Pancreas (tissue), 10 donors: ENCODE measurements at regions not wholly inside any gene's neighbourhood (a gene's known extent, or its start where the extent isn't known, plus 50 kb on each side); places are given as distances from the start of the nearest gene placed in this dataset.

Source experiments
- ATAC-seq, 4 donors: fragments of 200-7000 bp; cut with Tn5 transposase; one replicate each; pipeline versions ENCODE4 v1.8.0 to v1.9.1; 2020; ENCODE audit warnings: mild to moderate bottlenecking in 4 of 4, moderate library complexity in 4 of 4
- DNase-seq, 6 donors: peaks; one replicate each; pipeline ENCODE4 v3.0.0-alpha.2; 2020
- FAIRE-seq: peaks from 2 replicates; lab custom pipeline; 2012; peaks lifted over from hg19 to GRCh38; lab: Jason Lieb, UNC
- H3K27ac ChIP-seq, 4 donors: fragments of 200-600 bp; sonication (generic); 1 replicate in 3 of 4; 2 replicates in 1 of 4; pipeline versions ENCODE4 v1.5.0 to v1.8.0; 2020
- H3K27me3 ChIP-seq, 4 donors: fragments of 200-600 bp; one replicate each; pipeline ENCODE4 v1.8.0; 2021
- H3K36me3 ChIP-seq, 3 donors: fragments of 200-600 bp; sonication (generic) in 1 of 3; one replicate each; pipeline versions ENCODE4 v1.5.0 to v1.8.0; 2020 to 2021
- H3K4me1 ChIP-seq, 3 donors: fragments of 200-600 bp; one replicate each; pipeline ENCODE4 v1.8.0; 2021
- H3K4me3 ChIP-seq, 4 donors: fragments of 200-600 bp; sonication (generic) in 2 of 4; one replicate each; pipeline versions ENCODE4 v1.5.0 to v1.8.0; 2020 to 2021
- H3K9me3 ChIP-seq, 4 donors: fragments of 200-600 bp; one replicate each; pipeline ENCODE4 v1.8.0; 2021
- WGBS, 2 donors: extraction: QIAGEN DNeasy Blood & Tissue Kit; methylation state at CpG; one replicate each; pipeline ENCODE4 v1.1.7; 2013; 5-methylcytosine and 5-hydroxymethylcytosine counted together
- intact Hi-C, 3 donors: fragments of 100-400 bp; cut with DNase I; formaldehyde crosslinking; loops; one replicate each; pipeline versions ENCODE4 v1.11.1 to v1.14.2; 2022
- TF ChIP-seq, protein P1 (sequence below), 4 donors: fragments of 200-600 bp; sonication (generic) in 3 of 4; IDR thresholded peaks; one replicate each; pipeline versions ENCODE4 v1.5.0 to v1.8.0; 2021; ENCODE audit warnings: antibody characterized with exemption in 4 of 4
- donor health status: healthy with polysubstance abuse.
- donor health status: DM: no; HTN: no; CAD: no; lungs with moderate emphysema.
- donor health status: DM: no; HTN: no; CAD: no.
- donor health status: control.
- donor health status: control.
- donor health status: Bipolar disorder and iron deficiency.
- donor health status: DM: yes; HTN: yes; CAD: no.
- donor health status: DM: no; HTN: no; CAD: no.
- donor health status: DM: no; HTN: no; CAD: no.
- donor health status: DM: yes; HTN: yes; CAD: no.

DNA sequence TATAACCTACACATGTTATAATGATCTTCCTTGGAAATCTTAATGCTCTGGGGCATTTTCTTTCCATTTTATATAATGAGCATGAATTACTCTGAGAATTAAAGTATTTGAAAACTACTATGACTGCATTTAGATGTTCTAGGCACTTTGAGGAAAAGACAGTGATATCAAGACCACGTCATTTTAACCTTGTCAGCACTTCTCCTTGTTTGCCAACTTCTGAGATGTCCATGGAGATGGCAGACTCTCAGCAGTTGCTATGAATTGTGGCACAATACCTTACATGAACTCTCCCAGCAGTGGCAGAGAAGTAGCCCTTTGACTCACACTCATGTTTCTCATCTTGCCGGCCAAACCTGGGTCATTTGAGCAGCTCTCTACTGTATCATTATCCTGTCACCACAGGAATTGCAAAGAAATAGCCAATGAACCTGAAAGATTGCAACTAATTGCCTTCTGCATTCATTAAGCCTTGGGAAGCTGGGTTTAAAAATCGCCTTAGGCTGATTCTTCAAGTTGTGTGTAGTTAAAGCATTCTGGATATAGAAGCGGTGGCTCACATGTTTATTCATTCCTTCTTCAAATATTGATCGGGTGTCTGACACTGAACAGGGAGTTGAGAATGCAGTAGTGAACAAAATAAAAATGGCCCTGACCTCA is 272.2 kb upstream of the CFAP20DC start:
- Histone ChIP-seq H3K4me3 (no peak overlapping the region), H3K27ac (no peak overlapping the region), H3K27me3 (no peaks in the 10 kb centered on the region), H3K9me3 (no peaks in the 10 kb centered on the region), H3K36me3 (no peaks in the 10 kb centered on the region), H3K4me1 (peaks cover 0 to 5% (median 0%) of the 10 kb centered on the region in 3 donors)
- TF ChIP-seq, protein P1, sequence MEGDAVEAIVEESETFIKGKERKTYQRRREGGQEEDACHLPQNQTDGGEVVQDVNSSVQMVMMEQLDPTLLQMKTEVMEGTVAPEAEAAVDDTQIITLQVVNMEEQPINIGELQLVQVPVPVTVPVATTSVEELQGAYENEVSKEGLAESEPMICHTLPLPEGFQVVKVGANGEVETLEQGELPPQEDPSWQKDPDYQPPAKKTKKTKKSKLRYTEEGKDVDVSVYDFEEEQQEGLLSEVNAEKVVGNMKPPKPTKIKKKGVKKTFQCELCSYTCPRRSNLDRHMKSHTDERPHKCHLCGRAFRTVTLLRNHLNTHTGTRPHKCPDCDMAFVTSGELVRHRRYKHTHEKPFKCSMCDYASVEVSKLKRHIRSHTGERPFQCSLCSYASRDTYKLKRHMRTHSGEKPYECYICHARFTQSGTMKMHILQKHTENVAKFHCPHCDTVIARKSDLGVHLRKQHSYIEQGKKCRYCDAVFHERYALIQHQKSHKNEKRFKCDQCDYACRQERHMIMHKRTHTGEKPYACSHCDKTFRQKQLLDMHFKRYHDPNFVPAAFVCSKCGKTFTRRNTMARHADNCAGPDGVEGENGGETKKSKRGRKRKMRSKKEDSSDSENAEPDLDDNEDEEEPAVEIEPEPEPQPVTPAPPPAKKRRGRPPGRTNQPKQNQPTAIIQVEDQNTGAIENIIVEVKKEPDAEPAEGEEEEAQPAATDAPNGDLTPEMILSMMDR (IDR thresholded peaks at IDR 0.05): no peak
- 83 to 88% methylated on average over 5 of the region's 5 CpGs for WGBS, 2 donors
- FAIRE-seq: no peak
- ATAC-seq: peak in 2 of 4 donors; percentile 23 to 30
- no peak for DNase-seq
- intact Hi-C loops: no loop called here

GRCh38 chr3:59320080-59320479 is 270.3 kb upstream of the CFAP20DC start:
- H3K27me3 ChIP-seq: no peaks in the 10 kb centered on the region
- peaks cover 0 to 5% (median 0%) of the 10 kb centered on the region in 3 donors for H3K4me1 ChIP-seq
- FAIRE-seq (no peak), ATAC-seq (peak in 3 of 4 donors; percentile 42 to 59 (median 57)), DNase-seq (no peak)
- H3K27ac ChIP-seq: no peak overlapping the region
- no peaks in the 10 kb centered on the region for H3K36me3 ChIP-seq
- no peak overlapping the region for H3K4me3 ChIP-seq
- TF ChIP-seq, protein P1 (IDR thresholded peaks at IDR 0.05): no peak
- no peaks in the 10 kb centered on the region for H3K9me3 ChIP-seq
- 60 to 61% methylated on average over 4 of the region's 4 CpGs for WGBS, 2 donors
- intact Hi-C loops: no loop called here

- TF ChIP-seq, protein P1 (IDR thresholded peaks at IDR 0.05): no peak
- no peaks in the 10 kb centered on the region for H3K9me3 ChIP-seq
- H3K4me3 ChIP-seq: no peak overlapping the region
- intact Hi-C loops: no loop called here
- no peak for FAIRE-seq
- whole genome bisulfite sequencing, 2 donors: 34 to 37% methylated on average over 4 of the region's 4 CpGs
- ATAC-seq: no peak
- no peaks in the 10 kb centered on the region for H3K36me3 ChIP-seq
- H3K4me1 ChIP-seq: peaks cover 0 to 5% (median 0%) of the 10 kb centered on the region in 3 donors
- H3K27me3 ChIP-seq: no peaks in the 10 kb centered on the region
- no peak for DNase-seq
- no peak overlapping the region for H3K27ac ChIP-seq
Measured at GRCh38 chr3:59319442-59319841, 269.6 kb upstream of the CFAP20DC start.

- ATAC-seq (no peak), DNase-seq (no peak), FAIRE-seq (no peak)
- H3K4me3 ChIP-seq: no peak overlapping the region
- intact Hi-C loops: no loop called here
- WGBS, 2 donors: 21 to 24% methylated on average over 1 of the region's 1 CpG
- H3K36me3 ChIP-seq: no peaks in the 10 kb centered on the region
- TF ChIP-seq, protein P1 (IDR thresholded peaks at IDR 0.05): no peak
- no peak overlapping the region for H3K27ac ChIP-seq
- no peaks in the 10 kb centered on the region for H3K27me3 ChIP-seq
- no peaks in the 10 kb centered on the region for H3K9me3 ChIP-seq
- H3K4me1 ChIP-seq: peaks cover 0 to 5% (median 0%) of the 10 kb centered on the region in 3 donors
Measured at GRCh38 chr3:59318881-59319280, 269.1 kb upstream of the CFAP20DC start.

DNA sequence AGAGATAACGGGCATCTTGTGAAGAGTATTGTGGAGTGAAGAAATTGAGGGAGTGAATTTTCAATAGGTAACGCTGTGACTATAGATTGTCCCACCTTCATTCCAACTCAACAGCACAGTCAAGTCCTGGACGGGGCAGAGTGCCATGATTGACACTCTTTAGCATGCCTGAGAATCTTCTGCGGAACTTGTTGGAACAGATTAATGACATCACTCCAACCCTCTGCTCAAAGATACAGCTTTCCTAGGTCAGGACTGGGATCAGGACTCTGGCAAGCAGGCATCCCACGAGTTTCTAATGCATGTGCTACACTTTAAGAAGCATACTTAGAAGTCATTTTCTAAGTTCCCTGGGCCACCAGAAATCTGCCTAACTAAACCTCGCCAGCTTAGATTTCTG is 267.6 kb upstream of the CFAP20DC start:
- FAIRE-seq (no peak), DNase-seq (no peak), ATAC-seq (no peak)
- Histone ChIP-seq H3K4me3 (no peak overlapping the region), H3K36me3 (no peaks in the 10 kb centered on the region), H3K27me3 (no peaks in the 10 kb centered on the region), H3K4me1 (peaks cover 0 to 5% (median 0%) of the 10 kb centered on the region in 3 donors), H3K9me3 (no peaks in the 10 kb centered on the region), H3K27ac (no peak overlapping the region)
- 87 to 92% methylated on average over 6 of the region's 6 CpGs for WGBS, 2 donors
- TF ChIP-seq, protein P1 (IDR thresholded peaks at IDR 0.05): no peak
- intact Hi-C loops: no loop called here
